ENCODE measurements at regions not wholly inside any gene's neighbourhood (a gene's known extent, or its start where the extent isn't known, plus 50 kb on each side); places are given as distances from the start of the nearest gene placed in this dataset.

DNA sequence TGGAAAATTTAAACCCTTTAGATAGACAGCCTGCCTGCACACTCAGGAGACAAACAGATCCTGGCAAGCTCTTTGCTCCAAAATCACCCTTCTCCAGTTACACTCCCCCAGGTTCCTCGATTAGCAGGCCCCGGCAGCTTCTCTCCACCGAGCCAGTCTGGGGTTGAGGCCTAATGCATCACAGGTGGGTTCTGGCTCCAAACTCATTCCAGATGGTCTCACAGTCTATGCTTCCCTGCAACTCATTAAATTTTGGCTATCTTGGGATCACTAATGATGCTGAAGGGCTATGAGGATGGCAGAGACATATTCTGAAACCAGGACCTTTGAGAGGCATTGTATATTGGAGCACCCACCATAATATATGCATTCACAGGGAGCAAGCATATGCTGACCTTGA, 559.8 kb upstream of the USP24 start:
- Mint-ChIP-seq H3K9me3 (ENCODE audit: low read depth, unreplicated experiment) (peaks cover 2% of the 10 kb centered on the region), H3K27me3 (ENCODE audit: unreplicated experiment) (no peaks in the 10 kb centered on the region), H3K4me3 (ENCODE audit: low read depth, unreplicated experiment) (no peak overlapping the region), H3K27ac (ENCODE audit: unreplicated experiment) (no peak overlapping the region), H3K4me1 (ENCODE audit: low read depth, unreplicated experiment) (no peaks in the 10 kb centered on the region), H3K36me3 (ENCODE audit: insufficient read depth, unreplicated experiment) (no peaks in the 10 kb centered on the region)
- TF ChIP-seq, protein P1, sequence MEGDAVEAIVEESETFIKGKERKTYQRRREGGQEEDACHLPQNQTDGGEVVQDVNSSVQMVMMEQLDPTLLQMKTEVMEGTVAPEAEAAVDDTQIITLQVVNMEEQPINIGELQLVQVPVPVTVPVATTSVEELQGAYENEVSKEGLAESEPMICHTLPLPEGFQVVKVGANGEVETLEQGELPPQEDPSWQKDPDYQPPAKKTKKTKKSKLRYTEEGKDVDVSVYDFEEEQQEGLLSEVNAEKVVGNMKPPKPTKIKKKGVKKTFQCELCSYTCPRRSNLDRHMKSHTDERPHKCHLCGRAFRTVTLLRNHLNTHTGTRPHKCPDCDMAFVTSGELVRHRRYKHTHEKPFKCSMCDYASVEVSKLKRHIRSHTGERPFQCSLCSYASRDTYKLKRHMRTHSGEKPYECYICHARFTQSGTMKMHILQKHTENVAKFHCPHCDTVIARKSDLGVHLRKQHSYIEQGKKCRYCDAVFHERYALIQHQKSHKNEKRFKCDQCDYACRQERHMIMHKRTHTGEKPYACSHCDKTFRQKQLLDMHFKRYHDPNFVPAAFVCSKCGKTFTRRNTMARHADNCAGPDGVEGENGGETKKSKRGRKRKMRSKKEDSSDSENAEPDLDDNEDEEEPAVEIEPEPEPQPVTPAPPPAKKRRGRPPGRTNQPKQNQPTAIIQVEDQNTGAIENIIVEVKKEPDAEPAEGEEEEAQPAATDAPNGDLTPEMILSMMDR (IDR thresholded peaks at IDR 0.05; ENCODE audit: unreplicated experiment): no peak
- BruUV-seq (replicated peaks): no TSS peak
- DNase-seq: no peak
- CTCF ChIA-PET: no interaction called here
- intact Hi-C loops (cut with micrococcal nuclease; ENCODE audit: unreplicated experiment): no loop called here

DNA sequence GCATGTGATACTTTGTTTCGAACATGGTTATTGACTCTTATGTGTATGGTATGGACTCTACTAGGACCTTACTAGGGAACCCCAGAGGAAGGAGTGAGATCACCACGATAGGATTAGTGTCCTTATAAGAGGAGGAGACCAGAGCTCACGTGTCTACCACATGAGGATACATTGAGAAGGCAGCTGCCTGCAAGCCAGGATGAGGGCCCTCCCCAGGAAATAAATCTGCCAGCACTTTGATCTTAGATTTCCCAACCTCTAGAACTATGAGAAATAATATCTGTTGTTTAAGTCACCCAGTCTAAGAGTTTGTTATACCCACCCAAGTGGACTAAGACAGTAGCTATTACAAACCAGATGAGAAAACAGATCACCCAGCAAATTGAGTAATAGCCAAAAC, 559.3 kb upstream of the USP24 start:
- CTCF ChIA-PET: no interaction called here
- no peak for DNase-seq
- BruUV-seq (replicated peaks): no TSS peak
- H3K27ac Mint-ChIP-seq (ENCODE audit: unreplicated experiment): no peak overlapping the region
- TF ChIP-seq, protein P1 (IDR thresholded peaks at IDR 0.05; ENCODE audit: unreplicated experiment): no peak
- no peaks in the 10 kb centered on the region for H3K4me1 Mint-ChIP-seq (ENCODE audit: low read depth, unreplicated experiment)
- no peaks in the 10 kb centered on the region for H3K27me3 Mint-ChIP-seq (ENCODE audit: unreplicated experiment)
- no peaks in the 10 kb centered on the region for H3K36me3 Mint-ChIP-seq (ENCODE audit: insufficient read depth, unreplicated experiment)
- no peak overlapping the region for H3K4me3 Mint-ChIP-seq (ENCODE audit: low read depth, unreplicated experiment)
- peaks cover 2% of the 10 kb centered on the region for H3K9me3 Mint-ChIP-seq (ENCODE audit: low read depth, unreplicated experiment)
- intact Hi-C loops (cut with micrococcal nuclease; ENCODE audit: unreplicated experiment): no loop called here

DNA sequence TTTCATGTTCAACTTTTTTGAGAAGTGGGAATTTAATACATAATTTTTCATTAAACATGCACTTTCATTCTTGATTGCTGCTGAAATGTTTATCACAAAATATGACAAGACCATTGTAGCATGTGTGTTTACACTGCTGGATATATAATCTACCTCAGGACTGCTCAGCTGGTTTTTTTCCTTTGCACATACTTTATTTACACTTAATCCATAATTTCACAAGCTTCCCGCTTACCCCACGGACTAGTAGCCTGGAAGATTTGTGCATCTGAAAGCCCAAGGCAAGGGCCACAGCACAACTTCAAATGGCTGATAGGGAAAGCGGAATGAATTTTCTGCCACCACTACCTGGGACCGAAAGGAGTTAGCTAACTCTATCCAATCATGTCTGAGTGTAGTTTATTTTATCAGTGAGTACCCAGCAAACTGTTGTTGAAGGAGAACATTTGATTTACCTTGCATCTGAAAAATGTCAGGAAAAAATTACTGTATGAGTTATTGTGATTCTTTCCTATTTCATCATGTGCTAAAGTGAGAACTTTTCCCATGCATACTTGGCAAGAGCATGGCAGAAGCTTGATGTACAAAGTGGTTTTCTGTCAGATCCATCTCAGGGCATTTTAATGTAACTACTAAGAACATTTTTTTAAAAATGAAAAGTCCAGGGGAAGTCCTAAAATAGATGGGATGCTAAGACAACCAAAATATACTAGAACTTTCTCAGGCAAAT, 558.2 kb upstream of the USP24 start:
- intact Hi-C loops (cut with micrococcal nuclease; ENCODE audit: unreplicated experiment): no loop called here
- no peak overlapping the region for H3K27ac Mint-ChIP-seq (ENCODE audit: unreplicated experiment)
- CTCF ChIA-PET: no interaction called here
- no peaks in the 10 kb centered on the region for H3K36me3 Mint-ChIP-seq (ENCODE audit: insufficient read depth, unreplicated experiment)
- no peak for DNase-seq
- H3K27me3 Mint-ChIP-seq (ENCODE audit: unreplicated experiment): no peaks in the 10 kb centered on the region
- TF ChIP-seq, protein P1 (IDR thresholded peaks at IDR 0.05; ENCODE audit: unreplicated experiment): no peak
- peaks cover 5% of the 10 kb centered on the region for H3K9me3 Mint-ChIP-seq (ENCODE audit: low read depth, unreplicated experiment)
- no peaks in the 10 kb centered on the region for H3K4me1 Mint-ChIP-seq (ENCODE audit: low read depth, unreplicated experiment)
- BruUV-seq (replicated peaks): no TSS peak
- no peak overlapping the region for H3K4me3 Mint-ChIP-seq (ENCODE audit: low read depth, unreplicated experiment)

DNA sequence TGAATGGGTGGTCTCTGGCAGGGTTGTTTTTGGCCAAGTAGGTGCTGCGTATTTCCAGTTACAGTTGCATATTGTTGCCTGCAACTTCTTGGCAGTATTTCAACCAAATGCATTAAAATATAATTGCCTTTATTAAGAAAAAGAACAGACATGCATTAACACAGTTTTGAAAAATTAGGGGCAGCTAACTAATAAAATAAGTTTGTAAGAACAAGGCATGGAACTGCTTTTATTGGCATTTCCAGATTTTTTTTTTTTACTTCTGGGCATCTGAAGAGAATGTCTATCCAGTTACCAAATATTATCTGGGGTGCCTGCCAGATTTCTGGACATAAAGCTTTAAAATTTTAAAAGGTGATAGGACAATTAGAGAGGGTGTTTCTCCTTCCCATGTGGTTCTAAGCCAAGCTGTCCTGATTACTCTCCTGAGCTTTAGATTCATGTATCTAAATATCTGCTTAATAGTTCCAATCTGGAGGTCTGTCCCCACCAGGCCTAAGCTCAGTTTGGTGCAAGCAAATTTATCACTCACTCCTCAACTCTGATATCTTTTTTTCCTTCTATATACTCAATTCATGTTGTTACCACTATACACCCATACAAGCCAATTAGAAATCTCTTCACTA, 553.3 kb upstream of the USP24 start:
- DNase-seq: no peak
- intact Hi-C loops (cut with micrococcal nuclease; ENCODE audit: unreplicated experiment): no loop called here
- TF ChIP-seq, protein P1 (IDR thresholded peaks at IDR 0.05; ENCODE audit: unreplicated experiment): no peak
- no peak overlapping the region for H3K27ac Mint-ChIP-seq (ENCODE audit: unreplicated experiment)
- no peak overlapping the region for H3K4me3 Mint-ChIP-seq (ENCODE audit: low read depth, unreplicated experiment)
- H3K36me3 Mint-ChIP-seq (ENCODE audit: insufficient read depth, unreplicated experiment): no peaks in the 10 kb centered on the region
- H3K4me1 Mint-ChIP-seq (ENCODE audit: low read depth, unreplicated experiment): no peaks in the 10 kb centered on the region
- peaks cover 5% of the 10 kb centered on the region for H3K9me3 Mint-ChIP-seq (ENCODE audit: low read depth, unreplicated experiment)
- no TSS peak for BruUV-seq (replicated peaks)
- H3K27me3 Mint-ChIP-seq (ENCODE audit: unreplicated experiment): no peaks in the 10 kb centered on the region
- CTCF ChIA-PET: interaction anchor here (0.5 kb wide), 1 partner anchor 326 kb away, joined by 3 read pairs; no protein-coding TSS in a partner anchor

Measured in Calu3 (cell line).